Fibroblast of upper back skin (primary cell): ENCODE measurements at regions not wholly inside any gene's neighbourhood (a gene's known extent, or its start where the extent isn't known, plus 50 kb on each side); places are given as distances from the start of the nearest gene placed in this dataset.
A peak's percentile ranks its signal among the peaks of the same experiment; 100 is the strongest.
"Not testable (repeated sequence)": the region's sequence is repeated elsewhere in the genome, so short reads cannot be mapped to it uniquely, and the experiment has no call there.

Experiments
- DNase-seq: peaks from one replicate; pipeline ENCODE4 v3.0.0-alpha.2; 2013

GRCh38 chr5:32534041-32534440, 51.3 kb upstream of the SUB1 start:
- peak; percentile 35 for DNase-seq

GRCh38 chr5:32531885-32532520, 53.4 kb upstream of the SUB1 start:
- DNase-seq = peak; percentile 74

- DNase-seq = not testable (repeated sequence)
Observed at GRCh38 chr5:32527321-32527720, 58.0 kb upstream of the SUB1 start.

GRCh38 chr5:32526810-32527209, 58.5 kb upstream of the SUB1 start:
- DNase-seq = no peak

GRCh38 chr5:32523625-32524024, 61.7 kb upstream of the SUB1 start:
- no peak for DNase-seq

GRCh38 chr5:32522429-32523143, 62.8 kb upstream of the SUB1 start:
- peak; percentile 90 for DNase-seq

GRCh38 chr5:32521481-32521880, 63.9 kb upstream of the SUB1 start:
- DNase-seq = no peak

GRCh38 chr5:32520972-32521371, 64.4 kb upstream of the SUB1 start:
- peak; percentile 76 for DNase-seq

- peak; percentile 70 for DNase-seq
Observed at GRCh38 chr5:32520356-32520755, 65.0 kb upstream of the SUB1 start.

GRCh38 chr5:32519508-32519907, 65.8 kb upstream of the SUB1 start:
- DNase-seq = no peak

- no peak for DNase-seq
Observed at GRCh38 chr5:32514806-32515205, 70.3 kb upstream of the ZFR start.

GRCh38 chr5:32512926-32513325, 68.4 kb upstream of the ZFR start:
- DNase-seq = peak; percentile 70

- DNase-seq = no peak
Observed at GRCh38 chr5:32511776-32512374, 67.3 kb upstream of the ZFR start.

GRCh38 chr5:32510860-32511259, 66.3 kb upstream of the ZFR start:
- no peak for DNase-seq

- DNase-seq = peak; percentile 22
Observed at GRCh38 chr5:32508806-32509805, 64.6 kb upstream of the ZFR start.

GRCh38 chr5:32507738-32508434, 63.3 kb upstream of the ZFR start:
- peak; percentile 98 for DNase-seq

- peak; percentile 98 for DNase-seq
Observed at GRCh38 chr5:32506799-32507198, 62.3 kb upstream of the ZFR start.

GRCh38 chr5:32506201-32506661, 61.7 kb upstream of the ZFR start:
- DNase-seq = peak; percentile 17

GRCh38 chr5:32505756-32506155, 61.2 kb upstream of the ZFR start:
- peak; percentile 85 for DNase-seq

GRCh38 chr5:32504989-32505596, 60.6 kb upstream of the ZFR start:
- DNase-seq = peak; percentile 99

GRCh38 chr5:32504329-32504988, 59.9 kb upstream of the ZFR start:
- DNase-seq = no peak
